ENCODE measurements at regions not wholly inside any gene's neighbourhood (a gene's known extent, or its start where the extent isn't known, plus 50 kb on each side); places are given as distances from the start of the nearest gene placed in this dataset.

DNA sequence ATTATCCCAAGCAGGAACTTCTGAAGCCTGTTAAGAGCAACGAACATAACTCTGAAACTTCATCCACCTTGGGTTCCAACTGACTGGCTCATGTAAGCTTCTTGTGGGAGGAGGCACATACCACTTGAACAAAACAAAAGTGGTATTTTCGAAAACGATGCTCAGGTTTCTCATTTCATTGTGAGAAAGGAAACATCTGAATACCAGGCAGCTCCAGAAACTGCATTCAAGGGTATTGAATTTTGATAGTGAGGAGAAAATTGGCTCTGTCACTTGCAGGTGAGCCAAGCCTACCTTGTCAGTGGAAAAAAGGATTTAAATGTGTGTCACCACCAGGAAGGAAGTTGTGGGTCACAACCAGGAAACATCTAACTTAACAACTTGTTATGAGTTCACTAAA, 218.1 kb upstream of the SATB1 start:
- Histone ChIP-seq H3K27ac (no peak overlapping the region), H3K36me3 (no peaks in the 10 kb centered on the region), H3K9me3 (ENCODE audit: low read depth) (no peaks in the 10 kb centered on the region), H3K27me3 (no peaks in the 10 kb centered on the region), H3K4me3 (no peak overlapping the region), H3K4me1 (ENCODE audit: low read depth) (no peaks in the 10 kb centered on the region)
- TF ChIP-seq, protein P1, sequence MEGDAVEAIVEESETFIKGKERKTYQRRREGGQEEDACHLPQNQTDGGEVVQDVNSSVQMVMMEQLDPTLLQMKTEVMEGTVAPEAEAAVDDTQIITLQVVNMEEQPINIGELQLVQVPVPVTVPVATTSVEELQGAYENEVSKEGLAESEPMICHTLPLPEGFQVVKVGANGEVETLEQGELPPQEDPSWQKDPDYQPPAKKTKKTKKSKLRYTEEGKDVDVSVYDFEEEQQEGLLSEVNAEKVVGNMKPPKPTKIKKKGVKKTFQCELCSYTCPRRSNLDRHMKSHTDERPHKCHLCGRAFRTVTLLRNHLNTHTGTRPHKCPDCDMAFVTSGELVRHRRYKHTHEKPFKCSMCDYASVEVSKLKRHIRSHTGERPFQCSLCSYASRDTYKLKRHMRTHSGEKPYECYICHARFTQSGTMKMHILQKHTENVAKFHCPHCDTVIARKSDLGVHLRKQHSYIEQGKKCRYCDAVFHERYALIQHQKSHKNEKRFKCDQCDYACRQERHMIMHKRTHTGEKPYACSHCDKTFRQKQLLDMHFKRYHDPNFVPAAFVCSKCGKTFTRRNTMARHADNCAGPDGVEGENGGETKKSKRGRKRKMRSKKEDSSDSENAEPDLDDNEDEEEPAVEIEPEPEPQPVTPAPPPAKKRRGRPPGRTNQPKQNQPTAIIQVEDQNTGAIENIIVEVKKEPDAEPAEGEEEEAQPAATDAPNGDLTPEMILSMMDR (IDR thresholded peaks at IDR 0.05; ENCODE audit: low read depth, low read length): no peak
- no peak for DNase-seq (ENCODE audit: low read depth in 1 of 2, low spot score in 1 of 2)

DNA sequence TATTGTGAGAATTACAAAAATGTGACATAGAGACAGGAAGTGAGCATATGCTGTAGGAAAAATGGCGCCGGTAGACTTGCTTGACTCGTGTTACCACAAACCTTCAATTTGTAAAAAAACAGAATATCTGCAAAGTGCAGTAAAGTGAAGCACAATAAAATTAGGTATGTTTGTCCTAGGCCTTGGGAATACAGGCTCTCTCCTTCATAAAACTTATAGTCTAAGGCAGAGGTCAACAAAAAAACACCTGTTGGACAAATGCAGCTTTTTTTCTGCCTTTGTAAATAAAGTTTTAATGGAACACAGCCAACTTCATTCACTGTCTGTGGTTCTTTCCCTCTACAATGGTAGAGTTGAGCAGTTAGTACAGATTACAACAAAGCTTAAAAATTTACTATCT, 216.8 kb upstream of the SATB1 start:
- no peak overlapping the region for H3K4me3 ChIP-seq
- DNase-seq (ENCODE audit: low read depth in 1 of 2, low spot score in 1 of 2): no peak
- no peaks in the 10 kb centered on the region for H3K36me3 ChIP-seq
- no peaks in the 10 kb centered on the region for H3K27me3 ChIP-seq
- no peak overlapping the region for H3K27ac ChIP-seq
- no peaks in the 10 kb centered on the region for H3K9me3 ChIP-seq (ENCODE audit: low read depth)
- TF ChIP-seq, protein P1 (IDR thresholded peaks at IDR 0.05; ENCODE audit: low read depth, low read length): no peak
- H3K4me1 ChIP-seq (ENCODE audit: low read depth): no peaks in the 10 kb centered on the region

DNA sequence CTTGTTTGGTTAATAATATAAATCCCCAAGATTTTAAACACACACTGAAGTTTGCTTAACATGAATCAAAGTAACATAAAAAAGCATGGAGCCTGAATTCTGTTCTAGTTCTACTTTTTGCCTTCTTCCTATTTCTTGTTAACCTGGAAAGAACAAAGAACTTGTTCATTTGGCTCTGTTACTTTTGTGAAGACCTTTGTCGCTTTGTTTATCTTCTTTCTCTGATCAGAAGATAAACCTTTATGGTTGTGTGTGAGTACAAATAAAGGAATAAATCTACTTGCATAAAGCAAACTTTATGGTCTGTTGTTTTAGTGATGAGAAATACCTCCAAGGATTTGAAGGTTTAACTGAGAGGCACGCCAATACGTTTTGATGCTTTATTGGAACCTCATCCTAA, 210.1 kb upstream of the SATB1 start:
- Histone ChIP-seq H3K4me3 (no peak overlapping the region), H3K27ac (no peak overlapping the region), H3K9me3 (ENCODE audit: low read depth) (no peaks in the 10 kb centered on the region), H3K4me1 (ENCODE audit: low read depth) (no peaks in the 10 kb centered on the region), H3K36me3 (no peaks in the 10 kb centered on the region), H3K27me3 (no peaks in the 10 kb centered on the region)
- TF ChIP-seq, protein P1 (IDR thresholded peaks at IDR 0.05; ENCODE audit: low read depth, low read length): no peak
- DNase-seq (ENCODE audit: low read depth in 1 of 2, low spot score in 1 of 2): no peak

DNA sequence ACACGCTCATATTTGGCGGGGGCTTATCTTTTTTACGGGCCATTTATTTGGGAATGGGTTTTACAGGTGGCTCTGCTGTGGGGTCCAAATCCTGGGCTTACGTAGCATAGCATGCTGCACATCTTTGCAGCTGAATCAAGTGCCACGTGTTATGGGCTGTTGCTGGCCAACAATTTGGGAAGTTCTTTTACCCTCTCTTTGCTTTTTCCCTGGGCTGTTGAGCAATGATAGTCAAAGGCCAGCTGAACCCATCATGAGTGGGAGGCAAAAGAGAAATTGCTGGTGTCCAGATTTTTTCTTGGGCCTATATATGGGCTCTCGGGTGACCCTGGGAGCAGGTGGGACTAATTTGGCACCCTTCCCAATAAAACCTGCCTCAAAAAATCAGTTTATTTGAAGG, 209.3 kb upstream of the SATB1 start:
- no peaks in the 10 kb centered on the region for H3K4me1 ChIP-seq (ENCODE audit: low read depth)
- DNase-seq (ENCODE audit: low read depth in 1 of 2, low spot score in 1 of 2): no peak
- no peaks in the 10 kb centered on the region for H3K9me3 ChIP-seq (ENCODE audit: low read depth)
- H3K36me3 ChIP-seq: no peaks in the 10 kb centered on the region
- TF ChIP-seq, protein P1 (IDR thresholded peaks at IDR 0.05; ENCODE audit: low read depth, low read length): no peak
- H3K4me3 ChIP-seq: no peak overlapping the region
- no peak overlapping the region for H3K27ac ChIP-seq
- no peaks in the 10 kb centered on the region for H3K27me3 ChIP-seq

DNA sequence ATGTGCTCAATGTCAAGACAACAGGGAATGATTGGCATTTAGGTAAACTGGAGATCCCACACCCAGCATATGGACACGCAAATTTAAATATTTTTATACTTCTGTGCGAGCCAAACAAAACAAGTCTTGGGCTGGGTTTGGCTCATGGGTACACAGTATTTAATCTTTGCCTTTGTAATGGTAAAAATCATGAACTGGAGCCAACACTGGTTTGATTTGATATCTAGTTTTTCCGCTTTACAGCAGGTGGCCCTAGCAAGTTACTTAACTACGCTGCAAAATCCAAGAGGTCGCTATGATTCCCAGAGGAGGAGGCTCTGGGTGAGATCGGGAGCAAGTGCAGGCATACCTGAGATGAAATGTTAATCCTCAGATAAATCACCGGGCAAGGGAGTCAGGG, 207.9 kb upstream of the SATB1 start:
- no peak overlapping the region for H3K4me3 ChIP-seq
- H3K36me3 ChIP-seq: no peaks in the 10 kb centered on the region
- H3K27ac ChIP-seq: no peak overlapping the region
- no peaks in the 10 kb centered on the region for H3K9me3 ChIP-seq (ENCODE audit: low read depth)
- H3K4me1 ChIP-seq (ENCODE audit: low read depth): no peaks in the 10 kb centered on the region
- H3K27me3 ChIP-seq: no peaks in the 10 kb centered on the region
- no peak for DNase-seq (ENCODE audit: low read depth in 1 of 2, low spot score in 1 of 2)
- TF ChIP-seq, protein P1 (IDR thresholded peaks at IDR 0.05; ENCODE audit: low read depth, low read length): no peak

DNA sequence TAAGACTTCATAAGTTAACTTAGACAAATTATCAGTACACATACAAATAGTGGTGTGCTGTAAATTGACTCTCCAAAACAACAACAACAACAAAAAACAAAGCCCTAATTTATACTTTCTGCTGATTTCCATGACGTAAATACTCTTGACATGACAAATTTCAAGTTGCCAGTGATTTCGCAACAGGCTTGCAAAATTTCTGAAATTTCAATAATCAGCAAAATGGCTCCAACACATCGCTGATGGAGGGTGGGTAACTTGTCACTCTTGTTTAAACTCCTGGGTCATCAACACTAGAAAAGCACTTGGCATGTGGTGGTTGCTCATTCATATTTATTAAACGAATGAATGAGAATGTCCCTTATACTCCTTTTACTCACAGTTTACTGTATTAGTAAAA, 205.2 kb upstream of the SATB1 start:
- no peaks in the 10 kb centered on the region for H3K27me3 ChIP-seq
- no peaks in the 10 kb centered on the region for H3K36me3 ChIP-seq
- TF ChIP-seq, protein P1 (IDR thresholded peaks at IDR 0.05; ENCODE audit: low read depth, low read length): no peak
- no peak for DNase-seq (ENCODE audit: low read depth in 1 of 2, low spot score in 1 of 2)
- no peak overlapping the region for H3K27ac ChIP-seq
- H3K9me3 ChIP-seq (ENCODE audit: low read depth): no peaks in the 10 kb centered on the region
- H3K4me1 ChIP-seq (ENCODE audit: low read depth): no peaks in the 10 kb centered on the region
- H3K4me3 ChIP-seq: no peak overlapping the region

Data from cardiac muscle cell (in vitro differentiated cells and primary cell).